Ovary (tissue), 7 donors: ENCODE measurements at regions not wholly inside any gene's neighbourhood (a gene's known extent, or its start where the extent isn't known, plus 50 kb on each side); places are given as distances from the start of the nearest gene placed in this dataset.
"Not testable (repeated sequence)": the region's sequence is repeated elsewhere in the genome, so short reads cannot be mapped to it uniquely, and the experiment has no call there.

ENCODE experiments used
- DNase-seq, 5 donors: peaks; one replicate each; pipeline ENCODE4 v3.0.0-alpha.2; 2019 to 2020
- H3K27ac ChIP-seq, 2 donors: fragments of 200-600 bp; one replicate each; pipeline versions ENCODE4 v1.5.1 to v1.8.0; 2019 to 2022
- H3K27me3 ChIP-seq: fragments of 200-600 bp; one replicate; pipeline ENCODE4 v1.8.0; 2022
- H3K36me3 ChIP-seq: fragments of 200-600 bp; sonication (generic); one replicate; pipeline ENCODE4 v1.5.1; 2019
- H3K4me1 ChIP-seq: one replicate; pipeline ENCODE4 v1.8.1; 2013; ENCODE audit warnings: mild to moderate bottlenecking, moderate library complexity; ENCODE audit not compliant: insufficient read depth
- H3K4me3 ChIP-seq: fragments of 200-600 bp; sonication (generic); one replicate; pipeline ENCODE4 v1.5.1; 2017
- H3K9me3 ChIP-seq, 2 donors: fragments of 200-600 bp in 1 of 2; sonication (generic) in 1 of 2; one replicate each; pipeline versions ENCODE4 v1.5.1 to v1.8.1; 2013 to 2019; ENCODE audit warnings: mild to moderate bottlenecking in 1 of 2, moderate library complexity in 1 of 2
- CTCF ChIP-seq, 3 donors: fragments of 450-650 bp in 2 of 3; fragments of 200-600 bp in 1 of 3; IDR thresholded peaks; one replicate each; pipeline versions ENCODE4 v1.5.1 to v1.8.0; 2016 to 2022; ENCODE audit warnings: antibody characterized with exemption in 3 of 3, mild to moderate bottlenecking in 1 of 3
- EP300 ChIP-seq: sonication (generic); formaldehyde crosslinking; IDR thresholded peaks from one replicate; pipeline ENCODE4 v1.6.1; 2017; ENCODE audit warnings: antibody characterized with exemption
- POLR2A ChIP-seq: fragments of 450-650 bp; IDR thresholded peaks from one replicate; pipeline ENCODE4 v1.6.1; 2017; ENCODE audit warnings: antibody characterized with exemption, mild to moderate bottlenecking, moderate library complexity
- WGBS, 3 donors: extraction: QIAGEN DNeasy Blood & Tissue Kit in 1 of 3; methylation state at CpG; one replicate each; pipeline versions ENCODE4 v1.1.5 to v1.1.7; 2013 to 2017; 5-methylcytosine and 5-hydroxymethylcytosine counted together
- intact Hi-C, 4 donors: fragments of 100-400 bp; cut with DNase I; formaldehyde crosslinking; loops; one replicate each; pipeline versions ENCODE4 v1.11.0 to v1.15.1; 2022 to 2023
- donor health status: DM: no; HTN: no; CAD: no; lungs with moderate emphysema.
- donor health status: DM: no; HTN: no; CAD: no.
- donor health status: Bipolar disorder and iron deficiency.
- donor health status: DM: no; HTN: no; CAD: no.
- donor health status: DM: yes; HTN: yes; CAD: no.

DNA sequence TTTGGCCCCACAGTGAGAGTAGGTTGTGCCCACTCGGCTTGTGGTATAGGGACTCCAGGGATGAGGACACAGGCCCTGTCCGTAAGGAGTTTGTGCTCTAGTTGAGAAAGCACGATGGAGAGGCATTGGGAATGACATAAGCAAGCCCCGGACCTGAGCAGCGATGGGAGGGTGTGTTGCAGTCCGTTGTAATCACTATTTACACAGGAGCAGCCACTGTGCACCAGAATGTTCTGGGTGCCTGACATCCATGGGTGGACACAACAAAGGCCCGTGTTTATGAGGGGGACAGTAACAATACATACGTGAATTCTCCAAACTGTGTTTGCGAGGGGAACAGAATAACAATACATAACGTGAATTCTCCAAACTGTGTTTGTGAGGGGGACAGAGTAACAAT lies 86.8 kb downstream of the NPIPB11 start:
- H3K36me3 ChIP-seq = no peaks in the 10 kb centered on the region
- no peak for TF ChIP-seq EP300
- H3K4me3 ChIP-seq = no peak overlapping the region
- H3K4me1 ChIP-seq = peaks cover 10% of the 10 kb centered on the region
- no peak for DNase-seq
- 77 to 86% (median 83%) methylated on average over 10 of the region's 10 CpGs for WGBS, 3 donors
- intact Hi-C loops = no loop called here
- H3K9me3 ChIP-seq = no peaks in the 10 kb centered on the region
- H3K27me3 ChIP-seq = no peaks in the 10 kb centered on the region
- H3K27ac ChIP-seq = peak overlapping the region in 1 of 2 donors; percentile 51

DNA sequence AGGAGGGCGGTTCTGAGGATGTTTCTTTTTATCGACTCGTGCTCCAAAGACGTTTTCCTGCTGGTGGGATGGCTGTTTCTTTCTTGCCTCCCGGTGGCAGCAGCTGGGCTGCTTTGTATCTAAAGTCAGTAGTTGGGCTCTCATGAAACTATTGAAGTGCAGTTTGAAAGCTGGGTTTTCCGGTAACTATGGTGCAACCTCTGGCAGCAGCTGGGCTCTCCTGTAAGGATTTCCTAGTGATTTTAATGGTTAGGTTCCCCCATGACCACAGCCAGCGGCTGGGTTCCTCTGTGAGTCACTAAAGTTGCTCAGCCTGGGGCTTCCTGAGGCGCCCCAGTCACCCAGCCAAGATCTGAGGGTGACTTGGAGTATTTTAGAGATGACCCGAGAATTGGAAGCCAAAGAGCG lies 87.9 kb downstream of the NPIPB11 start:
- H3K4me3 ChIP-seq, intact Hi-C loops, H3K9me3 ChIP-seq, H3K27me3 ChIP-seq, H3K36me3 ChIP-seq: not testable (repeated sequence)
- Histone ChIP-seq H3K4me1 (peaks cover 14% of the 10 kb centered on the region), H3K27ac (peak overlapping the region in 1 of 2 donors; percentile 51)
- WGBS, 3 donors = 8 to 13% (median 10%) methylated on average over 10 of the region's 10 CpGs
- peak in 4 of 5 donors; percentile 44 to 71 (median 51) for DNase-seq

GRCh38 chr16:29318037-29318436 lies 88.5 kb downstream of the NPIPB11 start:
- WGBS, 3 donors = 71 to 87% (median 79%) methylated on average over 16 of the region's 16 CpGs
- DNase-seq = peak in 2 of 5 donors; percentile 29 to 40
- no peak overlapping the region for H3K4me3 ChIP-seq
- TF ChIP-seq EP300 (no peak), CTCF (IDR thresholded peaks at IDR 0.05) (no peak), POLR2A (no peak)
- H3K4me1 ChIP-seq = peaks cover 18% of the 10 kb centered on the region
- no peaks in the 10 kb centered on the region for H3K27me3 ChIP-seq
- no peak overlapping the region for H3K27ac ChIP-seq
- H3K36me3 ChIP-seq = no peaks in the 10 kb centered on the region
- no peaks in the 10 kb centered on the region for H3K9me3 ChIP-seq
- intact Hi-C loops = no loop called here

DNA sequence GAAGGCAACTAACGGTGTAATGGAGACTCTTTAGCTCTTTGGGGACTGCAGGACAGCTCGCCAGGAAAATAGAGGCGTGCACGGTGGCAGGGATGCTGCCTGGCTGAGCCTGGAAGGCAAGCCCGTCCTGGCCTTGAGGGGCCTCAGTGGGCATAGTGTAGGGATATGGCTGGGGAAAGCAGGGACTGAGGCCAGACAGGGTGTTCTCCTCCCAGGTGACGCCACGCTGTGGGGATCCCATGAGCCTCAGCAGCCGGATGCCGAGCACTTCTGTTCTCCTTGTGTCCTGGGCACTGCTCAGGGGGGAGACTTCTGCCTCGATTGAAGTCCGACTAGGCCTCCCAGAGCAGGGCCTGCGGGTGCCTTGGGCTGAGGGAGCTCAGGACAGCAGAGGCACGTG lies 89.2 kb downstream of the NPIPB11 start:
- H3K9me3 ChIP-seq = no peaks in the 10 kb centered on the region
- no peaks in the 10 kb centered on the region for H3K27me3 ChIP-seq
- peak in 1 of 5 donors; percentile 34 for DNase-seq
- no peaks in the 10 kb centered on the region for H3K36me3 ChIP-seq
- 91 to 94% (median 94%) methylated on average over 13 of the region's 13 CpGs for WGBS, 3 donors
- H3K4me1 ChIP-seq = peaks cover 22% of the 10 kb centered on the region
- intact Hi-C loops = no loop called here
- H3K4me3 ChIP-seq = no peak overlapping the region
- TF ChIP-seq EP300 = no peak
- TF ChIP-seq CTCF (IDR thresholded peaks at IDR 0.05) = no peak
- no peak for TF ChIP-seq POLR2A
- no peak overlapping the region for H3K27ac ChIP-seq

GRCh38 chr16:29316761-29317183 lies 89.7 kb downstream of the NPIPB11 start:
- TF ChIP-seq POLR2A = no peak
- TF ChIP-seq CTCF (IDR thresholded peaks at IDR 0.05) = no peak
- TF ChIP-seq EP300 = no peak
- WGBS, 3 donors = 56 to 67% (median 65%) methylated on average over 12 of the region's 12 CpGs
- intact Hi-C loops = no loop called here
- no peak overlapping the region for H3K27ac ChIP-seq
- no peaks in the 10 kb centered on the region for H3K9me3 ChIP-seq
- H3K4me3 ChIP-seq = no peak overlapping the region
- peak in 1 of 5 donors; percentile 41 for DNase-seq
- H3K36me3 ChIP-seq = no peaks in the 10 kb centered on the region
- H3K27me3 ChIP-seq = no peaks in the 10 kb centered on the region
- H3K4me1 ChIP-seq = peaks cover 27% of the 10 kb centered on the region
